ENCODE measurements at regions not wholly inside any gene's neighbourhood (a gene's known extent, or its start where the extent isn't known, plus 50 kb on each side); places are given as distances from the start of the nearest gene placed in this dataset.

DNA sequence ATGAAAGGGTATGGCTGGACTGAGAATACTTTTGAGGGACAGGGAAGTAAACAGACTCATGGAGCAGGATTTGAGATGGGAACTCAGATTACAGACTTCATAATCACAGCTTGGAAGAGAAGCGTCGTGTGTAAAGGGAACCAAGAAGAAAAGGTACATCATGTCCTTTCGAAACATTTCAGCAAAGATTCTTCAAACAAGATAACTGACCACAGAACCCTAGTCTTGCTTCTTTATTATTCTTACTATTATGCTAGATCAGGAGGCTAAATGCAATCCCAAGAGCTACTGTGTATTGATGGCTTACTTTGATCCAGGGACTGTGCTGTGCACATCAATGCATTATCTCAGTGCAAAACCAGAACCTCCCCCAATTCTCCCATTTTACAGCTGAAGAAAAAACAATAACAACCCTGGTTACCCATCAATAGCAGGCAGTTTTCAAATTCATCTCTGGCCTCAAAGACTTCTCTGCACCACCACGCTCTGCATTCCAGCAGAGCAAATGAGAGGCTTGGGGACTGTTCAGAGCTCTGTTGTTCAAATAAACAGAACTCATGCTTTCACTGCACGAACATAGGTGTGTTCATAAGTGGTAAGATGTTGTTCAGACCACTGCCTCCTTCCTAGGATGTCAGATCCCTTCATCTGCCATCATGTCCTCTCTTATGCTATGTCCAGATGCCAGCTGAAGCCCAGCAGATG, 104.8 kb upstream of the NAV2 start:
- TF ChIP-seq, protein P1, sequence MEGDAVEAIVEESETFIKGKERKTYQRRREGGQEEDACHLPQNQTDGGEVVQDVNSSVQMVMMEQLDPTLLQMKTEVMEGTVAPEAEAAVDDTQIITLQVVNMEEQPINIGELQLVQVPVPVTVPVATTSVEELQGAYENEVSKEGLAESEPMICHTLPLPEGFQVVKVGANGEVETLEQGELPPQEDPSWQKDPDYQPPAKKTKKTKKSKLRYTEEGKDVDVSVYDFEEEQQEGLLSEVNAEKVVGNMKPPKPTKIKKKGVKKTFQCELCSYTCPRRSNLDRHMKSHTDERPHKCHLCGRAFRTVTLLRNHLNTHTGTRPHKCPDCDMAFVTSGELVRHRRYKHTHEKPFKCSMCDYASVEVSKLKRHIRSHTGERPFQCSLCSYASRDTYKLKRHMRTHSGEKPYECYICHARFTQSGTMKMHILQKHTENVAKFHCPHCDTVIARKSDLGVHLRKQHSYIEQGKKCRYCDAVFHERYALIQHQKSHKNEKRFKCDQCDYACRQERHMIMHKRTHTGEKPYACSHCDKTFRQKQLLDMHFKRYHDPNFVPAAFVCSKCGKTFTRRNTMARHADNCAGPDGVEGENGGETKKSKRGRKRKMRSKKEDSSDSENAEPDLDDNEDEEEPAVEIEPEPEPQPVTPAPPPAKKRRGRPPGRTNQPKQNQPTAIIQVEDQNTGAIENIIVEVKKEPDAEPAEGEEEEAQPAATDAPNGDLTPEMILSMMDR (IDR thresholded peaks at IDR 0.05) = no peak
- TF ChIP-seq EZH2 (IDR thresholded peaks at IDR 0.05; ENCODE audit: borderline replicate concordance, insufficient read depth, low read depth, low read length, poor library complexity, severe bottlenecking) = no peak

All from B cell (primary cell).